Adrenal gland (tissue), 5 donors: ENCODE measurements at regions not wholly inside any gene's neighbourhood (a gene's known extent, or its start where the extent isn't known, plus 50 kb on each side); places are given as distances from the start of the nearest gene placed in this dataset.
"Not testable (repeated sequence)": the region's sequence is repeated elsewhere in the genome, so short reads cannot be mapped to it uniquely, and the experiment has no call there.

Source experiments
- POLR2A ChIP-seq, 2 donors: fragments of 450-650 bp; IDR thresholded peaks; one replicate each; pipeline ENCODE4 v1.6.1; 2017; ENCODE audit warnings: antibody characterized with exemption in 2 of 2, mild to moderate bottlenecking in 2 of 2, moderate library complexity in 1 of 2
- TF ChIP-seq, protein P1 (sequence below), 6 experiments: fragments of 450-650 bp in 4 of 6; fragments of 200-600 bp in 2 of 6; sonication (generic) in 1 of 6; IDR thresholded peaks; 1 replicate in 5 of 6; 2 replicates in 1 of 6; pipeline versions ENCODE4 v1.5.1 to v1.8.0; 2016 to 2021; ENCODE audit warnings: antibody characterized with exemption in 6 of 6, mild to moderate bottlenecking in 2 of 6, moderate library complexity in 1 of 6
- donor health status: DM: no; HTN: no; CAD: no.

DNA sequence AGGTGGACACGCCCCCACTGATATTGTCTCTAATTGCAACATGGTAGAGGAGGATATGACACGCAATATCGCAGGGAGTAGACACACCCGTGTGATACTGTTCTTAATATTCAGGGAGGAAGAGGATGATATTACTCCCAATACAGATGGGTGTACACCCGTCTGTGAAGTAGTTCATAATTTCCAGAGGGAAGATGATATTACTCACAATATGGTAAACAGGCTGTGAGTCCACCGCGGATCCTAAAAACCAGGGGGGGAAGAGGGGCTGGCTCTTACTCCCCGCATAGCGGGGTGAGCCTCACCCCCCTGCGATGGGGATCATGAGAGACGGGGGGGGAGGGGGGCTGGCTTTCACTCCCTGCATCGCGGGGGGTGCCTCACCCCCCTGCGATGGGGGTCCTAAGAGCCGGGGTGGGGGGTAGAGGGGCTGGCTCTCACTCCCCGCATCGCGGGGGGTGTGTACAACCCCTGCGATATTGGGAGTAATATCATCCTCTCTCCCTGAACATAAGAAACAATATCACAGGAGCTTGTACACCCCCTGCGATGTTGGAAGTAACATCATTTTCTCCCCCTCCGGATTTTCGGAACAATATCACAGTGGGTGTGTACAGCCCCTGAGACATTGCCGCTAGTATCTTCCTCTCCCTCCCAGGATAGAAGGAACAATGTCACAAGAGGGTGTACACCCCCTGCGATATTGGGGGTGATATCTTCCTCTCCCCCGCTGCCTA is 52.2 kb upstream of the FRG2C start:
- TF ChIP-seq, protein P1, sequence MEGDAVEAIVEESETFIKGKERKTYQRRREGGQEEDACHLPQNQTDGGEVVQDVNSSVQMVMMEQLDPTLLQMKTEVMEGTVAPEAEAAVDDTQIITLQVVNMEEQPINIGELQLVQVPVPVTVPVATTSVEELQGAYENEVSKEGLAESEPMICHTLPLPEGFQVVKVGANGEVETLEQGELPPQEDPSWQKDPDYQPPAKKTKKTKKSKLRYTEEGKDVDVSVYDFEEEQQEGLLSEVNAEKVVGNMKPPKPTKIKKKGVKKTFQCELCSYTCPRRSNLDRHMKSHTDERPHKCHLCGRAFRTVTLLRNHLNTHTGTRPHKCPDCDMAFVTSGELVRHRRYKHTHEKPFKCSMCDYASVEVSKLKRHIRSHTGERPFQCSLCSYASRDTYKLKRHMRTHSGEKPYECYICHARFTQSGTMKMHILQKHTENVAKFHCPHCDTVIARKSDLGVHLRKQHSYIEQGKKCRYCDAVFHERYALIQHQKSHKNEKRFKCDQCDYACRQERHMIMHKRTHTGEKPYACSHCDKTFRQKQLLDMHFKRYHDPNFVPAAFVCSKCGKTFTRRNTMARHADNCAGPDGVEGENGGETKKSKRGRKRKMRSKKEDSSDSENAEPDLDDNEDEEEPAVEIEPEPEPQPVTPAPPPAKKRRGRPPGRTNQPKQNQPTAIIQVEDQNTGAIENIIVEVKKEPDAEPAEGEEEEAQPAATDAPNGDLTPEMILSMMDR (IDR thresholded peaks at IDR 0.05): not testable (repeated sequence)
- not testable (repeated sequence) for TF ChIP-seq POLR2A (IDR thresholded peaks at IDR 0.05)
